Body of pancreas (tissue), 4 donors: ENCODE measurements at regions not wholly inside any gene's neighbourhood (a gene's known extent, or its start where the extent isn't known, plus 50 kb on each side); places are given as distances from the start of the nearest gene placed in this dataset.
A peak's percentile ranks its signal among the peaks of the same experiment; 100 is the strongest.

ENCODE experiments used
- CTCF ChIP-seq, 7 experiments: fragments of 450-650 bp in 4 of 7; fragments of 200-600 bp in 3 of 7; sonication (generic) in 3 of 7; IDR thresholded peaks; one replicate each; pipeline ENCODE4 v1.5.1; 2016 to 2019; ENCODE audit warnings: antibody characterized with exemption in 7 of 7
- POLR2A ChIP-seq, 3 donors: fragments of 450-650 bp; IDR thresholded peaks; one replicate each; pipeline ENCODE4 v1.6.1; 2016; ENCODE audit warnings: antibody characterized with exemption in 3 of 3, mild to moderate bottlenecking in 2 of 3

- TF ChIP-seq CTCF (IDR thresholded peaks at IDR 0.05) = peak in 5 of 7 experiments; percentile 26 to 74 (median 51)
- TF ChIP-seq POLR2A (IDR thresholded peaks at IDR 0.05) = no peak
Observed at GRCh38 chr1:47569681-47570470, 132.0 kb downstream of the FOXD2 start.
